GM21367 (cell line): ENCODE measurements at regions not wholly inside any gene's neighbourhood (a gene's known extent, or its start where the extent isn't known, plus 50 kb on each side); places are given as distances from the start of the nearest gene placed in this dataset.

Experiments
- ATAC-seq: cut with Tn5 transposase; IDR thresholded peaks from one replicate; pipeline ENCODE4 v1.9.1; 2021; ENCODE audit not compliant: unreplicated experiment

DNA sequence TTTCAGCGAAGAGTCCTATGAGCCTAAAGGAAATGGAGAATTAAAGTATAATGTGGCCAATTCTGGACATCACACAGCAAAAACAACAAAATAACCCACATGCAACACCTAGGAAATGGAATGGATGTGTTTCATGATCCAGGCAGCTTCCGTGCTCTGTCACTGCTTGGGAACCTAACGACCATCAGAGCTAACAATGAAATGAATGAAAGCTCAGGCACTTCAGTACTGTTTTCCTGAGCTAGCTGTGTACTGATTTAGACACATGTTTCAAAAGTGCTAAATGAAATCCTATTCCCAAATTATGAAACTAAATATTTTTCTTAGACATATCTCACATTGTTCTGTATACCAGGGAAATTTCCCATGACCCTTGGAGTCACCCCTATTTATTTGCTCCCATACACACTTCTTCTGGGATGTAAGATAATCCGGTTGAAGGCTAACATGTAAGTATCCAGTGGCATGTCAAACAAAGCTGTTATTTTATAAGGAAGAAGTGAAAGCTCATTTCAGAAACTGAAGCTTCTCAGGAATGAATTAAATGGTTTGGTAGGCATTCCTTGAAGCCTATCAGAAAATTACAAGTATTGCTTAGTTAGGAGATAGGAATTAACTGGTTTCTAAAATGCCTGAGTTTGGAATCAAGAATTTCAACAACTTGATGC, 108.5 kb upstream of the RND3 start:
- ATAC-seq, result no peak

DNA sequence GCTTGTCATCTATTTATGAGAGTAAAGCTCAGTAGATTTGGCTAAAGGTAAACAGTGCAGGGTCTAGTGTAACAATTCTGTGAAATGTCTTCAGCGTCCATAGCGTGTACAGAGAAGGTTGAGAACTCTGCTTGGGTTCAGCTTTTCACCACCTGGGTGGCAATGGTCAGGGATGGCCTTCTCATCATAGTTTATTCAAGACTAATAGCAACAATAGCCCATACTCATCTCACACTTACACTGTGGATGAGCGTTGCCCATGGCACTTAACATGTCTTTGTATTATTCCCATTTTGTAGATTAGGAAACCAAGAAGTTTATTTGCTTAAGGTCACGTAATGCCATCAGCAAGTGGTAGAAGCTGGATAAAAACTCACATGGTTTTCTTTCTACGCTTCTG, 106.8 kb upstream of the RND3 start:
- no peak for ATAC-seq

DNA sequence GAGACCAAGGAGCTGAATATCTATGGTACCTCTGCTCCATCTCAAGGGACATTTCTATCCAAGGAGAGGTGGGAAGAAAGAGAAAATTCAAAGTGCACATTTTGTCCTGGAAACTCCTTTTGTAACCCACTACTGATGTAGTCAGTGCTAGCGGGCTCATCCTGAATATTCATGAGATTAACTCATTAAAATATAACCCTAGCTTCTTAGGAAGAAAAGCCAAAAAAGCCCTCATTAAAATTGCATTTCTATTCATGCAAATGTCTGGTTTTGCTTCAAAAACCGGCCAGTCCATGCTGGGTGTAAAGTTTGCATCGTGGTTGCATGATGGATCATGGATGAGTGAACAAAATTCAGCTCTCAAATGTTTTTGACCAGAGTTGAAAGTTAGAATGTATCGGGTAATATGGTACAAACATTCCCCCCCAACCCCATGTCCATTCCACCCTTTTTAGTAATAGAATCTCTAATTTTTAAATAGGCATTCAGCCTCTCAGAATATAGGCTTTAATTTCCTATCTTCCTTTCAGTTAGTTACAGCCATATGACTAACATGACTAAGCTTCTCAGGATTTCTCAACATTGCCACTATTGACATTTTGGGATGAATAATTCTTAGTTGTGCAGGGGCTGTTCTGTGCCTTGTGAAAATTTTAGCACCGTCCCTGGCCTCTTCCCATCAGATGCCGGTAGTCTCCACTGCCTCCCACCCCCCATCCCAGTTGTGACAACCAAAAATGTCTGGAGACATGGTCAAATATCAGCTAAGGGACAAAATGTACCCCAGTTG, 104.2 kb upstream of the RND3 start:
- no peak for ATAC-seq

DNA sequence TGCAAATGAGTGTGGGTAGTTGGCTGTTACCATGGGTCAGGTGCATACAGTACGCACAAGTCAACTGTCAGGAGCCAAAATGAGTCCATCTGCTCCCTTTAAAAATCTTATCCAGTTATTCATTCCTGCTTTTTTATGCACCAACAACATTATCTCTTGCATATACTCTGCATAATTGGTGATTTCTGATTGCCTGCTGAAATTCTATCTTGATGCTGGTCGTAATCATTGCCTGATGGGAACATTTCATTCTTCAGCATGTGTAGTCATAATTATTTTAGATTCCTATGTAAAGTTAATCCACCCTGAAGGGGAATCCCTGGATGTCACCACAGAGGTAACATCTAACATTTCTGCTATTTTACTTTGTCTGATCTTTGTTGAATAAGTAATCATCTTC, 102.2 kb upstream of the RND3 start:
- no peak for ATAC-seq

DNA sequence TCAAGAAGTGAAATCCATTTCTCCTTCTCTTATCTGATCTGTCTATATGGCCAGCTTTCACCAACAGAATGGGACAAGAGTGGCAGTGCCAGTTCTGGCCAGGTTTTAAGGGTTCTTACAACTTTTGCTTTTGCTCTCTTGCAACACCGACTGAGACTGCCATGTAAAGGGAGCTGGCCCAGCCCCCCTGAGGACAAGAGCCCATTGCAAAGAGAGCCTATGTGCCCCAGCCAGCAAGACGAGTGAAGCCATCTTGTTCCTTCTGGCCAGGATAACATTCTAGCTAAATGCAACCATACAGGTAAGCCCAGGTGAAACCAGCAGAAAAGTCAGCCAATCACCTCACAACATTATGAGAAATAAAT, 101.0 kb upstream of the RND3 start:
- no peak for ATAC-seq

DNA sequence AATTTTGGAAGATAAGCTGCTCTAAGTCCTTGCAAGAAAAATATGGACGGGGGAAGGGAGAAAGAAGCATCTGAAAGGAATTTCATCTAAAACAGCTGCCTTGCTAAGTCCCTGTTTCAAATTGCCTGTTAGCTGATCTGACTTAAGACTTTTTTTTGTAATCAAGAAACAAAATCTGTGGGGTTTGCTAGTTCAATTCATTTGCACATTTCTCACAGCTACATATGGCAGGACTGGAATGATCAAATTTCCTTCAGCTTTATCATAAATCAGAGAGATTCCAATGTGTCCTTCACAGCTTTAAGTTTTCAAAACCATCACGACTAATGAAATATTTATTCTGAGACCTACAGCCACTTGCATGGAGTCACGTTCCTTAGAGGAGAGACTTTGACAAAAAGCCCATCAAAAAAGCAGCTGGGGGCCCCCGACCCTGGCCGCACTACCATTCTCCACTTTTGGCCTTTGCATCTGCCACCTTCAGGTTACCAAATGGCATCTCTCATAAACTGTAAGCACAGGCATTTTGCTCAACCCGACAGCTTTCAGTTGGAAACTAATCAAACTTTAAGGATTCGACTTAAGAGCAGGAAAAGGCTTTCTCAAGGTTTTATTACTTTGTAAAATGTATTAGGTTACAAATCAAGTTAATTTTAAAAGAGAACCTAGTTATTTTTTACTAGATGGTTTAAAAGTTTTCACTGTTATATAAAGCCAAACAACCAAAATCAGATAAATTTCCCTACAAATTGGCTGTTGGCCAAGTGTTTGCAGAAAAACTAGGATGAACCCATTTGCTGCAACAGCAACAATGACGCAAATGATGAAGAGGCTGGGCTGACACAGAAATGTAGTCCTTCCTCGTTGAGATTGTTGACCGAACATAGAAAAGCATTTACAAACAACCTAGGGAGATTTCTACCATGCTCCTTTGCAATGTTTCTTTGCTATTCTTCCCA, 100.4 kb upstream of the RND3 start:
- ATAC-seq, result no peak

DNA sequence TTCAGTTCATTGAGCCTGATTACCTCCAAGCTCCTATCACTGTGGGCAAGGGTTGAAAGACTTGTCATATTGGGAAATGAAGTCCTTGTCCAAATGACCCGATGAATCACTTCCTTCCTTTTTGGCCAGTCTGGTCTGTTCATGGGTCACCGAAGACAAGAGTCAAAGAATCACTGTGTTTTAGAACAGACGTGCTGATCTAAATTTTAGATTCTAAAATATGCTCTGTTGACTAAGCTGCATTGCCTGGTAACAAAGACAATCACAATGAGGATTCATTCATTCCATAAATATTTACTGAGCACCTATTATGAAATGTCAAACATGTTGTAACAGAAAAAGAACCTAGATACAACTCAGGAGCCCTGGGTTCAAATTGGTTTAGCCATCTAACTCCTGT, 99.4 kb upstream of the RND3 start:
- ATAC-seq, result no peak

DNA sequence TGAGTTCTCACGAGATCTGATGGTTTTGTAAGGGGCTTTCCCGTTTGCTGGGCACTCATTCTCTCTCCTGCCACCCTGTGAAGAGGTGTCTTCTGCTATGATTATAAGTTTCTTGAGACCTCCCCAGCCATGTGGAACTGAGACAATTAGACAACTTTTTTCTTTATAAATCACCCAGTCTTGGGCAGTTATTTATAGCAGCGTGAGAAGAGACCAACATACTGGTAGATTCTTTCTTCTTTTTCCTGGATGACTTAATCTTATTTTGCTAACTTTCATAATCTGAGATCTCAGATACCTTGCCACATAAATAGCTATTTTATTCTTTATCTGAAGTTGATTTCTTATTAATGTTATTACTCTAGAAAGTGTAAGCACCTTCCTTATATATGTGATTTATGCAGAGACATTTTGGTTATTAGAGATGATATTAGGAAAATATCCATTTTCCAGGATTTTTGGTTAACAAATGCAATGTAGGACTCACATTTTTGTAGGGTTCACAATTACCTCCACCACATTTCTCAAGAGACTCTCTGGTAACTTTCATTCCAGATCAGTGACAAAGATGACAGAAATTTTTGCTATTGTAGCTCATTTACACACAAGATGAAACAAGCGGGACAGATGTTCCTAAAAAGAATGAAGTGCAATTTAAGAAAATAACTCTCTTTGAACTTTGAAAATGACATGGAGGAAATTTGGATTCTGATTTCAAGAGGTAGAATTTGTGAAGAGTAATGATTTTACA, 97.9 kb upstream of the RND3 start:
- ATAC-seq, result no peak

DNA sequence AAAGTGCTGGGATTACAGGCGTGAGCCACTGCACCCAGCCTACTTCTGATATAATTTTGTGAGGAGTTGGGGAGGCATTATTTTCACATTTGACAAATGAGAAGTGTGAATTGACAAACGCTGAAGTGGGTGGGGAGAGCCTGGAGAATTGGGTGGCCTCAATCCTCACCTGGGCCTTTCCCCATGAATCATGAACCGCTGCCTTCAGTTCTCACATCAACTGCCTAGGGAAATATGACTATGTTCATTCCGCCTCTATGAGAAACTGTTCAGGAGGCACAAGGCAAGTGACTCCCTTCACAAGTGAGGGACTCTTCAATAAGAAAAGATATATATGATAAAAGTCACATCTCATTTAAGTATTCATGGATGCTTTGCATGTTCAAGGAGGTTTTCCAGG, 96.6 kb upstream of the RND3 start:
- no peak for ATAC-seq

DNA sequence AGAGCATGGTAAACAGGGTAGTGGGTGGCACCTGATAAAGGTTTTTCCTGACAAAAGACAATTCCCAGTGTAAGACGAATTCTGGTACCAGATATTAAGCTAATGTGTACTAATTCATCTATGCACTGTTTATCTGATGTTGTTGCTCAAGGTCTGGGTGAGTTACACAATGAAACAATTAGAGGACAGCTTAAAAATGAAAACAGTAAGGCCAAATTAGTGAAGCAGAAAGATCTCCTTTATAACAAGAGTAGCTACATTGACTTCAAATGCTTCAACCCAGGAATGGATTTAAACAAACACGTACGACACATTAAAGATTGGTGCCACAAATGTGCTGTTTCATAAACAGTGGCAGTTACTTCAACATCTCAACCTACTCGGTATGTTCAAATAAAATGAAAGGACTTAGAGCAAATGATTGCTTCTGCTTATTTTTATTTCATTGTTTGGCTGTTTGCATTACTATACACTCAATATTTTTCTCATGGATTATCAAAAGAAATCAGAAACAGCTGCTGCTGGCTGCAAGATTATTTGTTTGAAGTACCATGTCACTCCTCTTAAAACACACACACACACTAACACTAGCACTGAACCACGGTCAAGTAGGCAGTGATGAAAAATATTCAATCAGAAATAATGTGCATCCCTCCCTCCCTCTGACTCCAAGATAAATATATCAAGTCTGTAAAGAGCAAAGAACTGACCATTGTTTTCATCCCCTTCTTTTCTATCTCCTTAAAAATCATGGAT, 94.4 kb upstream of the RND3 start:
- ATAC-seq, result no peak

DNA sequence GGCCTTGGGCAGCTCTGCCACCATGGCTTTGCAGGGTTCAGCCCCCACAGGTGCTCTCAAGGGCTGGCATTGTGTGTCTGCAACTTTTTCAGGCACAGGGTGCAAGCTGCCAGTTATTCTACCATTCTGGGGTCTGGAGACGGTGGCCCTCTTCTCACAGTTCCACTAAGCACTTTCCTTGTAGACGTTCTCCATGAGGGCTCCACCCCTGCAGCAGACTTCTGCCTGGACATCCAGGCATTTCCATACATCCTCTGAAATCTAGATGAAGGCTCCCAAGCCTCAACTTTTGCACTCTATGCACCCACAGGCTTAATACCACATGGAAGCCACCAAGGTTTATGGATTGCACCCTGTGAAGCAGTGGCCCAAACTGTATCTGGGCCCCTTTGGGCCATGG, 91.0 kb upstream of the RND3 start:
- no peak for ATAC-seq

DNA sequence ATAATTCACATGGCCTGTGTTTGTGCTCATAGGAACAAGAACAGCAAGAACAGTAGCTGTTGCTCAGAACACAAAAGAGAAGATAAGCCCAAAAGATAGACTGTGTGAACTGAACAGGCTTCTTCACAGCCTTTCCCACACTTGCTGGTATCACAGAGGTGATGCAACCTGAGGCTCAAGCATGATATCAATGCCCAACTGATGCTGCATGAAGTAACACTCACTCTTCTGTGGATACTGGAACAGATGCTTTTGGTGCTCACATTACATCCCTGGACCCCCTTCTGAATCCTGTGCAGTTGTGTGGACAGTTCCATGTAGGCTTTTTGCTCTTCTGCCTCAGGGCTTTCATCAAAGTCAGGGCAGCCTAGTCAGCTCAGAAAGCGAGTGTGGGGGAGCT, 88.4 kb upstream of the RND3 start:
- no peak for ATAC-seq

DNA sequence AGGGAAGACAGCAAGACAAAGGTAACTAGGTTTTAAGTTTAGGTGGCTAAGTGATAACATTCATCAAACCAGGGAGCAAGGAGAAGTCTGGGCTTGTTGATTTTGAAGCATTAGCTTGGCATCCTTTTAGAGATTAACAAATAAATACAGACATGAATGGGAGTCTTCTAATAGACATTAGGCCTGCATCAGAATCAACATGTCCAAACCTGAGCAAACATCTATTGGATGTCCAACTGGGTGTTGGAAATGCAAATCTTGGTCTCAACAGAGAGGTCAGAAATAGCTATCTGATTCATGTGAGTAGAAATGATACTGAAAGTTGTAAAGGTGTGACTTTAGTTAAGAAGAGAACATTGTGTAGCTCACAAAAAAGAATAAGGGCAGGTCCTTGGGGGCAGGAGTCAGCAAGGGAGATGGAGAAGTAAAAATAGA, 85.5 kb upstream of the RND3 start:
- ATAC-seq, result peak; percentile 90

DNA sequence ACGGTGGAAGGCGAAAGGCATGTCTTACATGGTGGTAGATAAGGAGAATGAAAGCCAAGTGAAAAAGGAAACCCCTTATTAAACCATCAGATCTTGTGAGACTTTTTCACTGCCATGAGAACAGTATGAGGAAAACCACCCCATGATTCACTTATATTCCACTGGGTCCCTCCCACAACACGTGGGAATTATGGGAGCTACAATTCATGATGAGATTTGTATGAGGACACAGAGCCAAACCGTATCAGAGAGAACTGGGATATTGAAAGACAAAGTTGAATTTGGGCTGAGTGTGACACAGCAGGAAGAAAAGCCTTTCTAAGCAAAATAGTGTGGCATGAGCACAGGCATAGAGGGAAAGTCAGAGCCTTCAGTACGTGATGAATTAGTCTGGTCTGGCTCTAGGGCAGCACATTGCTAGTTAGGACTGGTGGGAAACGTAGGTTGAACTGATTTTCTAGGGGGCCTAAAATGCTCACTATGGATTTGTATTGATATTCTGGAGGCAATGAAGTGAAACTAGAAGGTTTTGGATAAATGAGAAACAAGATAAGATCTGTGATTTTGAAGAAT, 84.8 kb upstream of the RND3 start:
- no peak for ATAC-seq

DNA sequence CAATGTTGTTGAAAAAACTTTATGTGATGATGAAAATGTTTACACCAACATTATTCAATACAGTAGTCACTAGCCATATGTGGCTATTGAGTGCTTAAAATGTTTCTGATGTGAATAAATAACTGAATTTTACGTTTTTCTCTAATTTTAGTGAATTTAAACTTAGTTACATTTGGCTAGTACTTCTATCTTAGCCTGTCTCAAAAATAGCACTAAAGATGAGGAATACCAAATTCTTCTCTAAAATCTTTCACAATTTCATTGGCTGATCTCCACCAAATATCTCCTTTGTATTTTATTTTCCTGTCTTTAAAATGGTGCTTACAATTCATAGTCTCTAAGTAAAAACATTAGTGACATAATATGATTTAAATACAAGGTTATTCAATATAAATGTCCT, 83.7 kb upstream of the RND3 start:
- ATAC-seq, result no peak

DNA sequence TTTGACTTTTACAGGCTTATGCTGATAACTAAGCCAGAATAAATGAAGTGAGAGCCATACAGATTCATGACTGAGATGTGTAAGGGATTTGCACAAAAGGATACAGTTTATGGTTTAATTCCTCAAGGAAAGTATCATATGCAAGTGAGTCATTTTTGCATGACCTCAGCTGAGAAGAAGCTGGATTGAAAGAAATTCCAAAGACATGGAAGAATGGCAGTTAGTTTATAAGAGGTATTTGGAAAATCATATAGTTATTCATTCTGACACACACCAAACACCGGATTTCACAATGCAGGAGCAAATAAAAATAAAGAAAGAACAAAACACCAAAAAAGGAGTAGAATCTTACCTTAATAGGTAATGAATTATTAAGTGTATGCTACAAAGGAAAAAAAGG, 83.2 kb upstream of the RND3 start:
- no peak for ATAC-seq

DNA sequence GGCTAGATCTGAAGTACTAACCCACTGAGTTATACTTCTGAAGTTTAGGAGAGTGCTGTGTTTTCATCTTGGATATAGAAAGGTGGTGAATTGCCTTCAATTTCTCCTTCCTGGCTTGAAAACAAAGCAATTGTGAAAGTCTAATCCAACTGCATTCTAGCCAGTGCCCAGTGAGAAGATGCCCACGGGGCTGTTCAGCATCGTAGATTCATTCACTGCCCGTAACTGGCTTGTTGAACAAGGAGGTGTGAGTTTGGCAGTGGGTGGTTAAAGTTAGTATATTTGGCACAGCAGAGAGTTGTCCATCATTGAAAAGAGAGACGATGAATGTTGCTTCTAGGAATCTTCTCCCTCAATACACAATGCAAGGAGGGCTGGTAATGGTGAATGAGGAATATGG, 82.3 kb upstream of the RND3 start:
- no peak for ATAC-seq

DNA sequence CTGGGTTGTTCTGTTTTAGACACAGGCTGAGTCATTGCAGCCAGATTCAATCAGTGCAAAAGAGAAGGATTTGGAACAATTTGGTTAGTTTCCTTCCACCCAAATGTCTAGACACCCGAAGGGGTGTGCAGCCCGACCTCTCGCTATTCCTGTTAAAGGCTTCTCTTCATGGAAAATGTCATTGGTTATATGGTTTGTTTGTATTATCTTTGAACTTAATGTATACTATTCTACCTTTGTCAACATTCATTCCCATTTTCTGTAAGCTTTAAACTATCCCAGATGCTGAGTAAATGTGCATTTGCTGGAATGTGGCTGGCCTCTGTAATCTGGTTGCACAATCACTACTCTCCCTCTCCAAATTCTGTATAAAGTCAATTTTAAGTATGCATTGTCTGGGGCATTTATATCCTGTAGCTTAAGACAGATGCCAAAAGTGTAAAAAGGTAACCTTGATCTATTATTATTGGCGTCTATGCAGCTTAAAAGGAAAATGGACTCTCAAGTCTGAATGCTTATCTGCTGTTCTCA, 80.4 kb upstream of the RND3 start:
- no peak for ATAC-seq

DNA sequence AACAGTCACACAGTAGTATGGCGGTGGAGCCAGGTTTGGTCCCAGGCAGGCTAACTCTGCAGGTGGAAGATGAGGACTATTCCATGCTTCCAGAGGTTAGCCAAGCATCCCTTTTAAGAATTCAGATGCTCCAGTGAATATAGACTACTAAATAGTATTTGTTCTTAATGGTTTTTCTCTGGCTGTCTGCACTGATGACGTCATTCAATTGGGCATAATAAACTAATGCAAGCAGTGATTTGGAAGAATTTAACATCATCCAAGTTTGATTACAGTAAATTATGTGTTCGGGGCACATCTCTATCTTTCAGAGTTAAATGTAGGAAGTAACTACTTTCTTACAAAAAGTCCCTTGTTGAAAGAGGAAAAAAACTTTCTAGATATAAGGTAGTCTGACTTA, 78.8 kb upstream of the RND3 start:
- no peak for ATAC-seq

DNA sequence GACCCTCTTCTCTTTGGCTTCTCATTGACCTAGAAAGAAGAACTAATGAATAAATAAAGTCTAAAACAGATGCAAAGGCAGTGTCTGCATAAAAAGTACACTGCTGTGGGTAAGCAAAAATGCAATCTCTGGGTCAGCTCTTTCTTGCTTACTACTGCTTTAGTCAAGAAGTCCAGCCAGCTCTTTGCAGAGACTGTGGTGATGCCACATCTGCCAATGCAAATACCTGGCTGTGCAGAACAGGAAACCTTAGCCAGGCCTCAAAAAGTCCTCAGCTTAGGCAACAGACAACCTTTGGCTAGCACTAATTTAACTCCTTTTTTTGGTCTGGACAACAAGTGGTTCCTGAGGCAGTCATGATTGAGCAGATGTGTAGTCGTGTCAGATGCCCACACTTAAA, 73.6 kb upstream of the RND3 start:
- no peak for ATAC-seq
